T-cell (primary cell): ENCODE measurements at regions not wholly inside any gene's neighbourhood (a gene's known extent, or its start where the extent isn't known, plus 50 kb on each side); places are given as distances from the start of the nearest gene placed in this dataset.

ENCODE experiments used
- ATAC-seq, 4 experiments: fragments of 200-7000 bp in 3 of 4; fragments of 150-1000 bp in 1 of 4; cut with Tn5 transposase; replicated peaks in 1 of 4; 1 replicate in 3 of 4; 2 replicates in 1 of 4; pipeline ENCODE4 v1.10.0; 2021; ENCODE audit warnings: moderate library complexity in 3 of 4, mild to moderate bottlenecking in 2 of 4, moderate number of reproducible peaks in 1 of 4
- CTCF ChIA-PET, 2 donors: fragments of 300-600 bp; sonication (Branson Sonifier 250); formaldehyde crosslinking; loops; one replicate each; lab custom pipeline; 2022; ENCODE audit warnings: antibody characterized with exemption in 2 of 2; lab: Charles Lee
- POLR2A ChIA-PET, 2 donors: fragments of 300-600 bp; sonication (Branson Sonifier 250); formaldehyde crosslinking; loops; one replicate each; lab custom pipeline; 2022; ENCODE audit warnings: antibody characterized with exemption in 2 of 2; lab: Charles Lee
- DNase-seq, 35 experiments: peaks; one replicate each; pipeline versions ENCODE4 v3.0.0 to v3.0.0-alpha.2; 2013 to 2023
- H3K27ac ChIP-seq: one replicate; pipeline ENCODE4 v1.5.1; 2013; ENCODE audit warnings: low read length
- H3K27me3 ChIP-seq, 2 experiments: replicated peaks in 1 of 2; 1 replicate in 1 of 2; 2 replicates in 1 of 2; pipeline versions ENCODE4 v1.6.1 to v1.7.0; 2013; ENCODE audit warnings: low read length in 1 of 2, mixed read lengths in 1 of 2; ENCODE audit not compliant: control insufficient read depth in 2 of 2, insufficient read depth in 2 of 2; ENCODE audit errors: extremely low read depth in 1 of 2
- H3K36me3 ChIP-seq, 2 donors: 1 replicate in 1 of 2; 2 replicates in 1 of 2; pipeline versions ENCODE4 v1.6.1 to v1.7.0; 2013; ENCODE audit warnings: low read length in 1 of 2; ENCODE audit not compliant: control insufficient read depth in 2 of 2, insufficient read depth in 1 of 2; ENCODE audit errors: extremely low read depth in 1 of 2
- H3K4me1 ChIP-seq, 2 experiments: 1 replicate in 1 of 2; 2 replicates in 1 of 2; pipeline versions ENCODE4 v1.6.1 to v1.7.0; 2013; ENCODE audit warnings: low read length in 2 of 2, mixed read lengths in 1 of 2; ENCODE audit not compliant: insufficient read depth in 2 of 2, control insufficient read depth in 1 of 2; ENCODE audit errors: extremely low read depth in 1 of 2
- H3K4me3 ChIP-seq, 2 donors: 1 replicate in 1 of 2; 2 replicates in 1 of 2; pipeline versions ENCODE4 v1.5.1 to v1.7.0; 2013; ENCODE audit warnings: mild to moderate bottlenecking in 2 of 2, low read length in 1 of 2, moderate library complexity in 1 of 2; ENCODE audit not compliant: control insufficient read depth in 1 of 2; ENCODE audit errors: extremely low read depth in 1 of 2
- H3K9me3 ChIP-seq: 2 replicates; pipeline ENCODE4 v1.7.0; 2013
- H3K27ac Mint-ChIP-seq, 2 donors: one replicate each; pipeline ENCODE4 v1.8.0; 2020 to 2021; ENCODE audit warnings: mild to moderate bottlenecking in 2 of 2, mixed read lengths in 2 of 2
- H3K27me3 Mint-ChIP-seq, 2 donors: one replicate each; pipeline ENCODE4 v1.8.0; 2021 to 2022; ENCODE audit warnings: mixed read lengths in 2 of 2
- H3K36me3 Mint-ChIP-seq: one replicate; pipeline ENCODE4 v1.8.0; 2021; ENCODE audit warnings: mixed read lengths
- H3K4me1 Mint-ChIP-seq, 3 donors: one replicate each; pipeline ENCODE4 v1.8.0; 2020 to 2022; ENCODE audit warnings: mixed read lengths in 3 of 3, mild to moderate bottlenecking in 1 of 3
- H3K4me3 Mint-ChIP-seq, 3 donors: one replicate each; pipeline ENCODE4 v1.8.0; 2020 to 2022; ENCODE audit warnings: mild to moderate bottlenecking in 3 of 3, mixed read lengths in 3 of 3, moderate library complexity in 3 of 3
- H3K9me3 Mint-ChIP-seq, 3 donors: one replicate each; pipeline ENCODE4 v1.8.0; 2020 to 2022; ENCODE audit warnings: mixed read lengths in 3 of 3
- WGBS: methylation state at CpG from one replicate; pipeline ENCODE4 v1.1.5; 2013; ENCODE audit warnings: missing lambda C conversion rate; ENCODE audit not compliant: insufficient coverage; 5-methylcytosine and 5-hydroxymethylcytosine counted together

DNA sequence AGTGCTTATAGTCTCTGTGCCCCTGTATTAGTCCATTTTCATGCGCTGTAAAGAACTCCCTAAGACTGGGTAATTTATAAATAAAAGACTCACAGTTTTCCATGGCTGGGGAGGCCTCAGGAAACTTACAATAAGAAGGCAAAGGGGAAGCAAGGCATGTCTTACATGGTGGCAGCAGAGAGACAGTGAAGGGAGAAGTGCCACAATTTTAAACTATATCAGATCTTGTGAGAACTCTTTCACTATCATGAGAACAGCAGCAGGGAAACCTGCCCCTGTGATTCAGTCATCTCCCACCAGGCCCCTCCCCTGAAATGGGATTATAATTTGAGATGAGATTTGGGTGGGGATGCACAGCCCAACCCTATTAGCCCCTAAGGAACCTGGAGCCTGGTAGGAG, 243.2 kb downstream of the EDEM1 start:
- Mint-ChIP-seq H3K27me3 (peaks cover 0 to 8% of the 10 kb centered on the region in 2 donors), H3K27ac (no peak overlapping the region), H3K4me1 (peaks cover 2 to 13% (median 7%) of the 10 kb centered on the region in 3 donors), H3K9me3 (no peaks in the 10 kb centered on the region), H3K36me3 (no peaks in the 10 kb centered on the region), H3K4me3 (no peak overlapping the region)
- H3K36me3 ChIP-seq, result no peaks in the 10 kb centered on the region
- no peak overlapping the region for H3K4me3 ChIP-seq
- DNase-seq (no peak), ATAC-seq (no peak)
- ChIA-PET CTCF (no interaction called here), POLR2A (no interaction called here)
- no peak overlapping the region for H3K27ac ChIP-seq
- peaks cover 0 to 3% of the 10 kb centered on the region in 2 experiments for H3K27me3 ChIP-seq
- peaks cover 0 to 3% of the 10 kb centered on the region in 2 experiments for H3K4me1 ChIP-seq
- H3K9me3 ChIP-seq, result no peaks in the 10 kb centered on the region
- WGBS, result no CpG with 5 or more reads among the region's 1 CpG

DNA sequence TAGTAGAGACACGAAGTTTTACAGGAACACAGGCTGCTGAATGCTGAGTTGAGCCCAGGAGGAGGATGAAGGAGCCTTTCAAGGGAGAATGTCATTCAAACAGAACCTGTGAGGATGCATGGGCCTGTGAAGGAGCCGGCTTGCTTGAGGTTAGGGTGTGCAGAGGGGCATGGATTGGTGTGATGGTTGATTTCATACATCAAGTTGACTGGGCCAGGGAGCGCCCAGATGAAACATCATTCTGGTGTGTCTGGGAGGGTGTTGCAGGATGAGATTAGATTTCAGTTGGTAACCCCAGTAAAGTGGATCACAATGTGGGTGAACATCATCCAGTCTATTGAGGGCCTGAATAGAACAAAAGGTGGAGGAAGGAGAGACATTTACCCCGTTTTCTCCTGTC, 243.6 kb downstream of the EDEM1 start:
- ATAC-seq, result no peak
- ChIA-PET POLR2A (no interaction called here), CTCF (no interaction called here)
- peaks cover under 1 to 9% (median 6%) of the 10 kb centered on the region in 3 donors for H3K4me1 Mint-ChIP-seq
- Histone ChIP-seq H3K4me1 (peaks cover 0 to 2% of the 10 kb centered on the region in 2 experiments), H3K36me3 (no peaks in the 10 kb centered on the region), H3K27ac (no peak overlapping the region), H3K9me3 (no peaks in the 10 kb centered on the region), H3K4me3 (no peak overlapping the region), H3K27me3 (peaks cover 0 to 3% of the 10 kb centered on the region in 2 experiments)
- no peaks in the 10 kb centered on the region for H3K9me3 Mint-ChIP-seq
- WGBS, result 79% methylated on average over 3 of the region's 4 CpGs
- no peaks in the 10 kb centered on the region for H3K36me3 Mint-ChIP-seq
- no peak overlapping the region for H3K4me3 Mint-ChIP-seq
- DNase-seq, result no peak
- H3K27ac Mint-ChIP-seq, result no peak overlapping the region
- H3K27me3 Mint-ChIP-seq, result peaks cover 0 to 8% of the 10 kb centered on the region in 2 donors

DNA sequence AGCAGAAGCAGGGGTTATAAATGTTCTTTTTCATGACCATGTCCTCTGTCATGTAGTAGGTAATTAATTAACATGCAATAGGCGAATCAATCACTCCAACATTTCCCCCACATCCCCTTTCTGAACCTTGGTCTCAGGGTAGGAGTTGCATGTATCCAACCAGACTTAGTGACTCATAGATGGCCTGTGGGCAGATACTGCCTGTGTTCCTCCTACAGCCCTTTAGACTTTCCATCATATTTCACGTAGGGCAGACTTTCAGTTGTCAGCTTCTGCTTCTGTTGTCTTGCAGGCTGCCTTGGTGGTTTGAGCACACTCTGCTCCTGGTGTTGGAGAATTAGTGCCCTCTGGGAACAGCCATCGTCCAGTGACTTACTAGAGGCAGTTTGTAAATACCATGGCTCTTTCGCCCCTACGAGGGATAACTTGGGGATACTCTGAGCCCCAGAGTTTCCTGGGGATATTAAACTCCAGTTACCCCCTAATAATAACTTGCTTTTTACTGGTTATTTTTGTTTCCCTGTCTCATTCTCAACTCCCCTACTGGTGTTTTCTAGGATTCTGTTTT, 244.4 kb downstream of the EDEM1 start:
- H3K27ac ChIP-seq, result no peak overlapping the region
- H3K27me3 Mint-ChIP-seq, result peaks cover 0 to 6% of the 10 kb centered on the region in 2 donors
- H3K4me3 ChIP-seq, result no peak overlapping the region
- no peaks in the 10 kb centered on the region for H3K4me1 ChIP-seq
- H3K9me3 Mint-ChIP-seq, result no peaks in the 10 kb centered on the region
- no peaks in the 10 kb centered on the region for H3K27me3 ChIP-seq
- no peaks in the 10 kb centered on the region for H3K36me3 Mint-ChIP-seq
- H3K4me1 Mint-ChIP-seq, result peaks cover 0 to 8% (median 0%) of the 10 kb centered on the region in 3 donors
- WGBS, result no CpG with 5 or more reads among the region's 5 CpGs
- ATAC-seq (no peak), DNase-seq (no peak)
- ChIA-PET POLR2A (no interaction called here), CTCF (no interaction called here)
- H3K9me3 ChIP-seq, result no peaks in the 10 kb centered on the region
- no peaks in the 10 kb centered on the region for H3K36me3 ChIP-seq
- H3K4me3 Mint-ChIP-seq, result no peak overlapping the region
- no peak overlapping the region for H3K27ac Mint-ChIP-seq

GRCh38 chr3:5437296-5437782, 249.8 kb downstream of the EDEM1 start:
- 100% methylated on average over 1 of the region's 5 CpGs for WGBS
- no peaks in the 10 kb centered on the region for H3K27me3 ChIP-seq
- ChIA-PET POLR2A (no interaction called here), CTCF (no interaction called here)
- no peak overlapping the region for H3K4me3 ChIP-seq
- no peak overlapping the region for H3K4me3 Mint-ChIP-seq
- H3K9me3 Mint-ChIP-seq, result no peaks in the 10 kb centered on the region
- no peak for ATAC-seq
- H3K9me3 ChIP-seq, result no peaks in the 10 kb centered on the region
- H3K4me1 ChIP-seq, result no peaks in the 10 kb centered on the region
- H3K36me3 ChIP-seq, result no peaks in the 10 kb centered on the region
- no peak overlapping the region for H3K27ac Mint-ChIP-seq
- no peaks in the 10 kb centered on the region for H3K4me1 Mint-ChIP-seq
- peaks cover 5 to 9% of the 10 kb centered on the region in 2 donors for H3K27me3 Mint-ChIP-seq
- no peak for DNase-seq
- no peak overlapping the region for H3K27ac ChIP-seq
- no peaks in the 10 kb centered on the region for H3K36me3 Mint-ChIP-seq

DNA sequence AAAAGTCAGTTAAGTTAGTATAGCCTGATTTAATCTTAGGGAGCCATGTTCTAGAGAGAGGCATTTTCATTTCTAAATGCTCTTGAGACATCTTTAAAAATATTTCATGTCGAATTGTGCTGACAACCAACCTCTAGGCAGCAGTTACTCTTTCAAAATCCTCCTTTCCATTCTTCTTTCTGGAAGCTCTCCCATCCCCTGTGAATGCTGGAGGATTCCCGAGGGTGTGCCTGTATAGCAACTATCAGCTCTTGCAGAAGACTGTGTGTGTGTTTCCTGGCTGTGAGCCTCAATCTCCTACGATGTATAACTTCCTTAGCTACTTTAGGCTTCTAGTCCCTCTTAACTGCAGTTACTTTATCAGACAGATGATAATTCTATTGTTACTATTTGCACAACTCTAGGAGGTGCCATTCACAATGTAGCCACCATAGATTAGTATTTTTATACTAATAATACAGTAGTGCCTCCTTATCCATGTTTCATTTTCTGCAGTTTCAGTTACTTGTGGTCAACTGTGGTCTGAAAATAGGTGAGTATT, 250.3 kb downstream of the EDEM1 start:
- Mint-ChIP-seq H3K27me3 (peaks cover 5 to 9% of the 10 kb centered on the region in 2 donors), H3K27ac (no peak overlapping the region), H3K4me3 (no peak overlapping the region), H3K36me3 (no peaks in the 10 kb centered on the region), H3K9me3 (no peaks in the 10 kb centered on the region), H3K4me1 (no peaks in the 10 kb centered on the region)
- no peak overlapping the region for H3K4me3 ChIP-seq
- ChIA-PET CTCF (no interaction called here), POLR2A (no interaction called here)
- DNase-seq (no peak), ATAC-seq (no peak)
- H3K9me3 ChIP-seq, result no peaks in the 10 kb centered on the region
- H3K4me1 ChIP-seq, result no peaks in the 10 kb centered on the region
- no peaks in the 10 kb centered on the region for H3K36me3 ChIP-seq
- no CpG with 5 or more reads among the region's 3 CpGs for WGBS
- no peaks in the 10 kb centered on the region for H3K27me3 ChIP-seq
- H3K27ac ChIP-seq, result no peak overlapping the region

DNA sequence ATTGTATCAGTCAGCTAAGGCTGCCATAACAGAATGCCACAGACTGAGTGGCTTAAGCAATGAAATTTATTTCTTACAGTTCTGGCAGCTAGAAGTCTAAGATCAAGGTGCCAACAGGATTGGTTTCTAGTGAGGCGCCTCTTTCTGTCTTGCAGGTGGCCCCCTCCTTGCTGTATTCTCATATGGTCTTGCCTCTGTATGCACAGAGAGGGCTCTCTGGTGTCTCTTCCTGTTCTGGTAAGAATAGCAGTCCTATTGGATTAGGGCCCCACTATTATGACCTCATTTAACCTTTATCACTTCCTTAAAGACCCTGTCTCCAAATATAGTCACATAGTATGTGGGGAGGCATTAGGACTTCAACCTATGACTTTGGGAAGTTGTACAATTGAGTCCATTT, 253.9 kb downstream of the EDEM1 start:
- peaks cover 0 to 7% (median 4%) of the 10 kb centered on the region in 3 donors for H3K9me3 Mint-ChIP-seq
- no peak overlapping the region for H3K27ac Mint-ChIP-seq
- Histone ChIP-seq H3K27ac (no peak overlapping the region), H3K36me3 (no peaks in the 10 kb centered on the region), H3K9me3 (no peaks in the 10 kb centered on the region), H3K4me3 (no peak overlapping the region), H3K4me1 (no peaks in the 10 kb centered on the region), H3K27me3 (no peaks in the 10 kb centered on the region)
- ChIA-PET POLR2A (no interaction called here), CTCF (interaction anchor here in 1 of 2 donors (0.6 kb wide), 1 partner anchor 553 kb away, joined by 3 read pairs; no protein-coding TSS in a partner anchor)
- DNase-seq (no peak), ATAC-seq (no peak)
- peaks cover 5 to 9% of the 10 kb centered on the region in 2 donors for H3K27me3 Mint-ChIP-seq
- H3K36me3 Mint-ChIP-seq, result no peaks in the 10 kb centered on the region
- H3K4me1 Mint-ChIP-seq, result no peaks in the 10 kb centered on the region
- WGBS, result no CpG with 5 or more reads among the region's 1 CpG
- no peak overlapping the region for H3K4me3 Mint-ChIP-seq
